Bone marrow (tissue), 2 donors: ENCODE measurements at regions not wholly inside any gene's neighbourhood (a gene's known extent, or its start where the extent isn't known, plus 50 kb on each side); places are given as distances from the start of the nearest gene placed in this dataset.

Experiments used
- DNase-seq, 2 donors: peaks; one replicate each; lab custom pipeline; 2025; lab: John Stamatoyannopoulos, UW

- no peak for DNase-seq
These were observed 70.2 kb upstream of the SLC4A11 start for GRCh38 chr20:3309226-3309625.

- DNase-seq = no peak
These were observed 68.7 kb upstream of the SLC4A11 start for GRCh38 chr20:3307725-3308124.

GRCh38 chr20:3307078-3307477, 68.1 kb upstream of the SLC4A11 start:
- DNase-seq = no peak

GRCh38 chr20:3306068-3306467, 67.1 kb upstream of the SLC4A11 start:
- no peak for DNase-seq

GRCh38 chr20:3304456-3304855, 65.5 kb upstream of the SLC4A11 start:
- no peak for DNase-seq

GRCh38 chr20:3297079-3297378, 58.0 kb upstream of the SLC4A11 start:
- DNase-seq = no peak

GRCh38 chr20:3296261-3297078, 57.5 kb upstream of the SLC4A11 start:
- DNase-seq = no peak
